PC-9 (cell line): ENCODE measurements at regions not wholly inside any gene's neighbourhood (a gene's known extent, or its start where the extent isn't known, plus 50 kb on each side); places are given as distances from the start of the nearest gene placed in this dataset.

ENCODE experiments used
- CTCF ChIP-seq: fragments of 200-600 bp; sonication (generic); conservative IDR thresholded peaks from 2 replicates; pipeline ENCODE4 v1.6.1; 2017; ENCODE audit warnings: mixed run types, antibody characterized with exemption, mild to moderate bottlenecking, moderate library complexity
- EZH2 ChIP-seq: fragments of 200-600 bp; sonication (generic); IDR thresholded peaks from 2 replicates; pipeline ENCODE4 v1.8.0; 2017; ENCODE audit warnings: antibody characterized with exemption, low read depth

DNA sequence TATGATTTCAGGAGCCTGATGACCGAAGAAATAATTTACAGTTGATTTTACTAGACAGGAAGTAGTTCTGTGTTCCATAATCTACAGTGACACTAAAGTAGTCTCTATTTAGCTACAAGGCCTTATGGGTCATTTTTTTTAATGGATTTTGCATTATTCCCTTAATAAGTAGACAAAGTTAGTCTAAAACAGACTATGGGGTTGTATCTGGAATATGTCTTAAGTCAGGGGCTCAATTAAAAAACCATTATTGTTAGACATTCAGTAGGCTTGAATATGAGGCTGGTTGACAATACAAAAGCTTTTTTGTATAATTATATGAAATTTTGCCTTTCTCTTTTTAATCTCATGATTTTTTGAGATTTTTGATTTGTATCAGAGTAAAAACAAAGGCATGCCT, 820.0 kb upstream of the SEMA6D start:
- no peak for TF ChIP-seq CTCF
- TF ChIP-seq EZH2, result no peak
